Peyer's patch (tissue), 4 donors: ENCODE measurements at regions not wholly inside any gene's neighbourhood (a gene's known extent, or its start where the extent isn't known, plus 50 kb on each side); places are given as distances from the start of the nearest gene placed in this dataset.

Experiments
- DNase-seq, 3 donors: peaks; one replicate each; pipeline ENCODE4 v3.0.0-alpha.2; 2017 to 2019
- H3K27ac ChIP-seq, 4 donors: fragments of 200-600 bp; sonication (generic); one replicate each; pipeline ENCODE4 v1.5.1; 2016 to 2019
- H3K27me3 ChIP-seq, 2 donors: fragments of 200-600 bp; sonication (generic); one replicate each; pipeline ENCODE4 v1.5.1; 2019
- H3K36me3 ChIP-seq, 3 donors: fragments of 200-600 bp; sonication (generic); one replicate each; pipeline ENCODE4 v1.5.1; 2016 to 2019
- H3K4me1 ChIP-seq, 4 donors: fragments of 200-600 bp; sonication (generic); one replicate each; pipeline ENCODE4 v1.5.1; 2016 to 2019
- H3K4me3 ChIP-seq, 4 donors: fragments of 200-600 bp; sonication (generic); 1 replicate in 3 of 4; 2 replicates in 1 of 4; pipeline ENCODE4 v1.5.1; 2016 to 2019; ENCODE audit warnings: mild to moderate bottlenecking in 1 of 4
- H3K9me3 ChIP-seq, 4 donors: fragments of 200-600 bp; sonication (generic); one replicate each; pipeline ENCODE4 v1.5.1; 2016 to 2019; ENCODE audit warnings: mild to moderate bottlenecking in 1 of 4
- POLR2A ChIP-seq, 2 donors: fragments of 450-650 bp; IDR thresholded peaks; one replicate each; pipeline ENCODE4 v1.5.1; 2017; ENCODE audit warnings: antibody characterized with exemption in 2 of 2, mild to moderate bottlenecking in 2 of 2, moderate library complexity in 2 of 2
- TF ChIP-seq, protein P1 (sequence below), 6 experiments: fragments of 450-650 bp in 4 of 6; fragments of 200-600 bp in 2 of 6; sonication (generic) in 1 of 6; IDR thresholded peaks; one replicate each; pipeline ENCODE4 v1.5.1; 2017 to 2019; ENCODE audit warnings: antibody characterized with exemption in 6 of 6, mild to moderate bottlenecking in 3 of 6, moderate library complexity in 1 of 6

DNA sequence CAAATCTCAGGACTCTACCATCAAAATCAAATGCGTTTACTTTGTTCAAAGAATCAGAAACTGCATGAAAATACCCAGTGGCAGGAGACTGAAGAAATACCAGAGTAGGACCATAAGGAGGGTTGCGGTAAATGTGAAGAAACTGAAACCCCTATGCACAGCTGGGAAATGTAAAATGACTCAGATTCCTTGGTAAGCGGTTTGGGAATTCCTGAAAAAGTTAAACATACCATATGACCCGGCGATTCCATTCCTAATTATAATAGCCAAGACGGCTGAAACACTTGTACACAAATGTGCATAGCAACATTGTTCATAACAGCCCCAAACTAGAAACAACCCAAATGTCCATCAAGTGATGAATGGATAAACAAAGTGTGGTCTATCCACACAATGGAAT lies 114.1 kb upstream of the GRAMD1B start:
- Histone ChIP-seq H3K4me1 (no peaks in the 10 kb centered on the region), H3K27ac (no peak overlapping the region), H3K36me3 (no peaks in the 10 kb centered on the region), H3K4me3 (no peak overlapping the region), H3K9me3 (no peaks in the 10 kb centered on the region), H3K27me3 (no peaks in the 10 kb centered on the region)
- DNase-seq, result no peak
- TF ChIP-seq, protein P1, sequence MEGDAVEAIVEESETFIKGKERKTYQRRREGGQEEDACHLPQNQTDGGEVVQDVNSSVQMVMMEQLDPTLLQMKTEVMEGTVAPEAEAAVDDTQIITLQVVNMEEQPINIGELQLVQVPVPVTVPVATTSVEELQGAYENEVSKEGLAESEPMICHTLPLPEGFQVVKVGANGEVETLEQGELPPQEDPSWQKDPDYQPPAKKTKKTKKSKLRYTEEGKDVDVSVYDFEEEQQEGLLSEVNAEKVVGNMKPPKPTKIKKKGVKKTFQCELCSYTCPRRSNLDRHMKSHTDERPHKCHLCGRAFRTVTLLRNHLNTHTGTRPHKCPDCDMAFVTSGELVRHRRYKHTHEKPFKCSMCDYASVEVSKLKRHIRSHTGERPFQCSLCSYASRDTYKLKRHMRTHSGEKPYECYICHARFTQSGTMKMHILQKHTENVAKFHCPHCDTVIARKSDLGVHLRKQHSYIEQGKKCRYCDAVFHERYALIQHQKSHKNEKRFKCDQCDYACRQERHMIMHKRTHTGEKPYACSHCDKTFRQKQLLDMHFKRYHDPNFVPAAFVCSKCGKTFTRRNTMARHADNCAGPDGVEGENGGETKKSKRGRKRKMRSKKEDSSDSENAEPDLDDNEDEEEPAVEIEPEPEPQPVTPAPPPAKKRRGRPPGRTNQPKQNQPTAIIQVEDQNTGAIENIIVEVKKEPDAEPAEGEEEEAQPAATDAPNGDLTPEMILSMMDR (IDR thresholded peaks at IDR 0.05), result no peak

DNA sequence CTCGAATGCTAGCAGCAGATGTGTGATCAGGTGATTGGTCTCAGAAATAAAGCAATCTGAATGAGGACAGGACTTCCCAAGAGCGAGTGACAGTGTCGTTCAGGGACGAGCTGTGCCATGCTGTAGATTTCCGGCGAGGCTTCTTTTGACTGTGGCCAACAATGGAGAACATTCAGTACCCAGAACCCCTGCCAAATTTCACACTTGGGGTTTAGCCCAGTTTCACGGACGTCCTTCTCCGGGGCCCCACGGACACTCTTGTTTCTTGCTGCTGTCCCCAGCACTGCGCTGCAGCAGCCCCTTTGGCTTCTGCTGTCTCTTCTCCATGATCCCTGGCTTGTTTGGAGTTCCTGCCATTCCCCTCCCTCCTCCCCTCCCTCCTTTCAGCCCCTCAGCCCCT lies 115.1 kb upstream of the GRAMD1B start:
- Histone ChIP-seq H3K36me3 (no peaks in the 10 kb centered on the region), H3K27me3 (no peaks in the 10 kb centered on the region), H3K9me3 (no peaks in the 10 kb centered on the region), H3K27ac (no peak overlapping the region), H3K4me3 (no peak overlapping the region), H3K4me1 (no peaks in the 10 kb centered on the region)
- DNase-seq, result no peak
- no peak for TF ChIP-seq POLR2A (IDR thresholded peaks at IDR 0.05)
- TF ChIP-seq, protein P1 (IDR thresholded peaks at IDR 0.05), result no peak

DNA sequence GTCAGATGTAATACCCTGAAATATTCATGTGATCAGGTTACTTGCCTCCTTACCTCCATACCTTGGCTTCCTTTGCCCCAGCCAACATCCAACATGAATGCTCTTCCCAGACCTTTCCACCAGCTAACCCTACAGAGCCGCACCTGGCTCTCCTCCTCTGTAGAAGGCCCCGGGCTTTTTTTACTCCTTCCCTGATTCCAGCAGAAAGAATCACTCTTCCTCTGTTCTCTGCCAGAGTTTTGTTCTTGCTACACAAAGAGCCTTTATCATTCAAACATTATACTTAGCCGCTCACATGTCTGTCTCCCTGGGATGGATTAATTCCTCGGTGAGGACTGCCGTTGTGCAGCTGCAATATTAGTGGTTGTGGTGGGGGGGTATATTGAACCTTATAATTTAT lies 116.8 kb upstream of the GRAMD1B start:
- H3K9me3 ChIP-seq, result no peaks in the 10 kb centered on the region
- H3K4me3 ChIP-seq, result no peak overlapping the region
- no peaks in the 10 kb centered on the region for H3K27me3 ChIP-seq
- H3K36me3 ChIP-seq, result no peaks in the 10 kb centered on the region
- H3K27ac ChIP-seq, result no peak overlapping the region
- no peak for TF ChIP-seq POLR2A (IDR thresholded peaks at IDR 0.05)
- TF ChIP-seq, protein P1 (IDR thresholded peaks at IDR 0.05), result no peak
- no peak for DNase-seq
- no peaks in the 10 kb centered on the region for H3K4me1 ChIP-seq

DNA sequence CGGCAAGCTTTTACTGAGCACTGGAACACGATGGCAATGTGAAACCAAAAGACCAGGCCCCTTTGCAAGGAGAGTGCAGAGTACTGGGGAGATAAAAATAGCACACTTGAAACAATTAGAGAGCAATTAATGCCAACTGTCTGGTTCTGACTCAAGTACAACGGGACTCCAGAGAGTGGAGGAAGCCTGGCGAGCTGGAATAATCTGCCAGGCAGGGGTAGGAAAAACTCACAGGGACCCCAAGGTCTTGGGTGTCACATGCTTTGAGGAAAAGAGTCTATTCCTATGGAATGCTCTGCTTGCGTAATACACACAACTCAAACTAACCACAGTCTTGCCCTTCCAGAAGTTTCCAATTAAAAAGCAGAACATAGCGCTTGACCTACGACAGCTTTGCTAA lies 113.0 kb upstream of the CLMP start:
- H3K9me3 ChIP-seq, result no peaks in the 10 kb centered on the region
- DNase-seq, result no peak

DNA sequence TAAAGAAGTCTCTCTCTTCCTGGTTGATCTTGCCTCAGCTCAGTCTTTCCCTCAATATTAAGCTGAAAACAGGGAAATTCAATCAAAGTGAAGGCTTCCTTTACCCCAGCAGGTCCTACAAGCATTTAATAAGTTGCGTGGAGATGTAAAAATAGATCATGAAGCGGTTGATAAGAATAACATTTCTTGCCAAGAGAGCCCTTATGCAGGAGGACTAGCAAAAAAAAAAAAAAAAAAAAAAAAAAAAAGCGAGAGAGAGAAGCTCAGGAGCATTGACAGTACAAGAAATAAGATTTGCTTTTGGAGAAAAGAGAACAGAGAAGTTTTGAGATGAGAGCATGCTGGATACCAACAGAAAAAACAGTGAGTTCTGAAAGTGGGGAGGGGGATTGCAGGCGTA lies 112.2 kb upstream of the CLMP start:
- no peak for DNase-seq
- H3K36me3 ChIP-seq, result no peaks in the 10 kb centered on the region

More for the DNA sequence above, 113.0 kb upstream of the CLMP start:
- no peak overlapping the region for H3K4me3 ChIP-seq
- no peaks in the 10 kb centered on the region for H3K27me3 ChIP-seq
- no peak overlapping the region for H3K27ac ChIP-seq
- no peaks in the 10 kb centered on the region for H3K36me3 ChIP-seq
- TF ChIP-seq, protein P1 (IDR thresholded peaks at IDR 0.05), result no peak
- TF ChIP-seq POLR2A (IDR thresholded peaks at IDR 0.05), result no peak
- no peaks in the 10 kb centered on the region for H3K4me1 ChIP-seq

More for the DNA sequence above, 112.2 kb upstream of the CLMP start:
- Histone ChIP-seq H3K4me3 (no peak overlapping the region), H3K27ac (no peak overlapping the region), H3K4me1 (peaks cover 0 to 2% (median 0%) of the 10 kb centered on the region in 4 donors), H3K9me3 (no peaks in the 10 kb centered on the region), H3K27me3 (no peaks in the 10 kb centered on the region)
- TF ChIP-seq, protein P1 (IDR thresholded peaks at IDR 0.05), result no peak
- TF ChIP-seq POLR2A (IDR thresholded peaks at IDR 0.05), result no peak
